Activated CD4-positive, alpha-beta memory T cell treated with anti-CD3 and anti-CD28 coated beads for 36 hours (primary cell): ENCODE measurements at regions not wholly inside any gene's neighbourhood (a gene's known extent, or its start where the extent isn't known, plus 50 kb on each side); places are given as distances from the start of the nearest gene placed in this dataset.

Experiments used
- CTCF ChIA-PET: fragments of 350-600 bp; sonication (Branson Sonifier 250); formaldehyde crosslinking; loops from one replicate; lab custom pipeline; 2021; ENCODE audit warnings: antibody characterized with exemption, inconsistent platforms; lab: Charles Lee
- POLR2A ChIA-PET: fragments of 350-600 bp; sonication (Branson Sonifier 250); formaldehyde crosslinking; loops from one replicate; lab custom pipeline; 2021; ENCODE audit warnings: antibody characterized with exemption; lab: Charles Lee
- DNase-seq: peaks from one replicate; pipeline ENCODE4 v3.0.0-alpha.2; 2020
- H3K27ac Mint-ChIP-seq: one replicate; pipeline ENCODE4 v1.8.0; 2021; ENCODE audit warnings: mixed read lengths
- H3K27me3 Mint-ChIP-seq: one replicate; pipeline ENCODE4 v1.8.0; 2021; ENCODE audit warnings: mixed read lengths
- H3K36me3 Mint-ChIP-seq: one replicate; pipeline ENCODE4 v1.8.0; 2021; ENCODE audit warnings: mixed read lengths
- H3K4me1 Mint-ChIP-seq: one replicate; pipeline ENCODE4 v1.8.0; 2021; ENCODE audit warnings: low read depth, mixed read lengths
- H3K4me3 Mint-ChIP-seq: one replicate; pipeline ENCODE4 v1.8.0; 2021; ENCODE audit warnings: mild to moderate bottlenecking, mixed read lengths
- H3K9me3 Mint-ChIP-seq: one replicate; pipeline ENCODE4 v1.8.0; 2021; ENCODE audit warnings: mixed read lengths
- intact Hi-C: fragments of 100-400 bp; cut with micrococcal nuclease; formaldehyde crosslinking; loops from one replicate; pipeline ENCODE4 v1.15.1; 2023

GRCh38 chr5:38650540-38650939 lies 94.1 kb upstream of the LIFR start:
- H3K27me3 Mint-ChIP-seq, result peaks cover 11% of the 10 kb centered on the region
- H3K36me3 Mint-ChIP-seq, result no peaks in the 10 kb centered on the region
- H3K4me1 Mint-ChIP-seq, result peaks cover 9% of the 10 kb centered on the region
- peak overlapping the region; percentile 39 for H3K4me3 Mint-ChIP-seq
- H3K27ac Mint-ChIP-seq, result no peak overlapping the region
- no peaks in the 10 kb centered on the region for H3K9me3 Mint-ChIP-seq
- POLR2A ChIA-PET, result no interaction called here
- intact Hi-C loops, result no loop called here
- DNase-seq, result no peak
- CTCF ChIA-PET, result no interaction called here

GRCh38 chr5:38650946-38651345 lies 94.5 kb upstream of the LIFR start:
- Mint-ChIP-seq H3K27me3 (peaks cover 14% of the 10 kb centered on the region), H3K36me3 (no peaks in the 10 kb centered on the region), H3K9me3 (no peaks in the 10 kb centered on the region), H3K4me3 (peak overlapping the region; percentile 39), H3K4me1 (peaks cover 9% of the 10 kb centered on the region), H3K27ac (no peak overlapping the region)
- DNase-seq, result no peak
- intact Hi-C loops, result no loop called here
- ChIA-PET CTCF (interaction anchor here (1.7 kb wide), 1 partner anchor 209 kb away, joined by 5 read pairs; no protein-coding TSS in a partner anchor), POLR2A (no interaction called here)

GRCh38 chr5:38651806-38652205 lies 95.4 kb upstream of the LIFR start:
- intact Hi-C loops, result no loop called here
- no peak overlapping the region for H3K27ac Mint-ChIP-seq

GRCh38 chr5:38653389-38653788 lies 96.9 kb upstream of the LIFR start:
- H3K9me3 Mint-ChIP-seq, result no peaks in the 10 kb centered on the region
- POLR2A ChIA-PET, result no interaction called here
- H3K4me1 Mint-ChIP-seq, result peaks cover 9% of the 10 kb centered on the region
- intact Hi-C loops, result no loop called here
- H3K27me3 Mint-ChIP-seq, result peaks cover 18% of the 10 kb centered on the region
- no peak for DNase-seq
- H3K27ac Mint-ChIP-seq, result no peak overlapping the region
- CTCF ChIA-PET, result no interaction called here
- no peaks in the 10 kb centered on the region for H3K36me3 Mint-ChIP-seq
- no peak overlapping the region for H3K4me3 Mint-ChIP-seq

More at GRCh38 chr5:38651806-38652205, 95.4 kb upstream of the LIFR start:
- no peak for DNase-seq
- no peaks in the 10 kb centered on the region for H3K9me3 Mint-ChIP-seq
- ChIA-PET POLR2A (no interaction called here), CTCF (interaction anchor here (1.7 kb wide), 1 partner anchor 210 kb away, joined by 5 read pairs; no protein-coding TSS in a partner anchor)
- peaks cover 9% of the 10 kb centered on the region for H3K4me1 Mint-ChIP-seq
- H3K36me3 Mint-ChIP-seq, result no peaks in the 10 kb centered on the region
- H3K4me3 Mint-ChIP-seq, result no peak overlapping the region
- peaks cover 15% of the 10 kb centered on the region for H3K27me3 Mint-ChIP-seq

GRCh38 chr5:38655691-38656090 lies 99.2 kb upstream of the LIFR start:
- Mint-ChIP-seq H3K27ac (no peak overlapping the region), H3K4me1 (peaks cover 2% of the 10 kb centered on the region), H3K4me3 (no peak overlapping the region), H3K36me3 (no peaks in the 10 kb centered on the region), H3K27me3 (peaks cover 15% of the 10 kb centered on the region), H3K9me3 (no peaks in the 10 kb centered on the region)
- ChIA-PET CTCF (no interaction called here), POLR2A (no interaction called here)
- DNase-seq, result no peak
- intact Hi-C loops, result no loop called here

GRCh38 chr5:38656568-38656967 lies 100.1 kb upstream of the LIFR start:
- CTCF ChIA-PET, result no interaction called here
- Mint-ChIP-seq H3K36me3 (no peaks in the 10 kb centered on the region), H3K9me3 (no peaks in the 10 kb centered on the region), H3K4me1 (no peaks in the 10 kb centered on the region), H3K4me3 (no peak overlapping the region), H3K27me3 (peaks cover 13% of the 10 kb centered on the region), H3K27ac (no peak overlapping the region)
- POLR2A ChIA-PET, result no interaction called here
- intact Hi-C loops, result no loop called here
- no peak for DNase-seq

GRCh38 chr5:38657020-38657419 lies 100.6 kb upstream of the LIFR start:
- intact Hi-C loops, result no loop called here
- ChIA-PET POLR2A (no interaction called here), CTCF (interaction anchor here (1.2 kb wide), 1 partner anchor 215 kb away, joined by 4 read pairs; no protein-coding TSS in a partner anchor)

GRCh38 chr5:38660194-38660668 lies 103.8 kb upstream of the LIFR start:
- Mint-ChIP-seq H3K27me3 (peaks cover 17% of the 10 kb centered on the region), H3K4me1 (no peaks in the 10 kb centered on the region), H3K9me3 (no peaks in the 10 kb centered on the region), H3K36me3 (no peaks in the 10 kb centered on the region), H3K27ac (no peak overlapping the region), H3K4me3 (no peak overlapping the region)
- CTCF ChIA-PET, result interaction anchor here (2.1 kb wide), 1 partner anchor 218 kb away, joined by 8 read pairs; no protein-coding TSS in a partner anchor
- POLR2A ChIA-PET, result no interaction called here
- intact Hi-C loops, result no loop called here
- DNase-seq, result no peak

More at GRCh38 chr5:38657020-38657419, 100.6 kb upstream of the LIFR start:
- H3K4me1 Mint-ChIP-seq, result no peaks in the 10 kb centered on the region
- H3K9me3 Mint-ChIP-seq, result no peaks in the 10 kb centered on the region
- H3K36me3 Mint-ChIP-seq, result no peaks in the 10 kb centered on the region
- no peak overlapping the region for H3K27ac Mint-ChIP-seq
- peaks cover 15% of the 10 kb centered on the region for H3K27me3 Mint-ChIP-seq
- no peak for DNase-seq
- no peak overlapping the region for H3K4me3 Mint-ChIP-seq

- Mint-ChIP-seq H3K4me3 (no peak overlapping the region), H3K36me3 (no peaks in the 10 kb centered on the region), H3K27me3 (peaks cover 20% of the 10 kb centered on the region), H3K4me1 (no peaks in the 10 kb centered on the region), H3K9me3 (no peaks in the 10 kb centered on the region), H3K27ac (no peak overlapping the region)
- intact Hi-C loops, result no loop called here
- no peak for DNase-seq
- CTCF ChIA-PET, result interaction anchor here (1.0 kb wide), 1 partner anchor 221 kb away, joined by 5 read pairs; no protein-coding TSS in a partner anchor
- POLR2A ChIA-PET, result no interaction called here
Measured at GRCh38 chr5:38662090-38662489, 105.6 kb upstream of the LIFR start.

- Mint-ChIP-seq H3K36me3 (no peaks in the 10 kb centered on the region), H3K4me1 (no peaks in the 10 kb centered on the region), H3K4me3 (no peak overlapping the region), H3K9me3 (no peaks in the 10 kb centered on the region), H3K27me3 (peaks cover 17% of the 10 kb centered on the region), H3K27ac (no peak overlapping the region)
- intact Hi-C loops, result no loop called here
- CTCF ChIA-PET, result interaction anchor here (1.0 kb wide), 1 partner anchor 222 kb away, joined by 5 read pairs; no protein-coding TSS in a partner anchor
- no peak for DNase-seq
- POLR2A ChIA-PET, result no interaction called here
Measured at GRCh38 chr5:38663249-38663648, 106.8 kb upstream of the LIFR start.

- DNase-seq, result no peak
Measured at GRCh38 chr5:38666668-38667498, 110.4 kb upstream of the LIFR start.

GRCh38 chr5:38667499-38667776 lies 111.0 kb upstream of the LIFR start:
- no peak for DNase-seq
- POLR2A ChIA-PET, result no interaction called here
- Mint-ChIP-seq H3K9me3 (no peaks in the 10 kb centered on the region), H3K27ac (no peak overlapping the region), H3K4me3 (no peak overlapping the region), H3K27me3 (peaks cover 13% of the 10 kb centered on the region), H3K36me3 (no peaks in the 10 kb centered on the region), H3K4me1 (no peaks in the 10 kb centered on the region)
- intact Hi-C loops, result loop anchor here (1.0 kb wide), 1 partner anchor 226 kb away; no protein-coding TSS in a partner anchor
- CTCF ChIA-PET, result interaction anchor here (1.0 to 2.3 kb wide), 2 partner anchors 226 to 247 kb away, joined by 4 to 16 read pairs; no protein-coding TSS in a partner anchor

More at GRCh38 chr5:38666668-38667498, 110.4 kb upstream of the LIFR start:
- no peak overlapping the region for H3K4me3 Mint-ChIP-seq
- no peaks in the 10 kb centered on the region for H3K9me3 Mint-ChIP-seq
- ChIA-PET CTCF (interaction anchor here (1.0 to 2.3 kb wide), 3 partner anchors 225 to 246 kb away, joined by 4 to 16 read pairs (median 7); no protein-coding TSS in a partner anchor), POLR2A (no interaction called here)
- H3K36me3 Mint-ChIP-seq, result no peaks in the 10 kb centered on the region
- peaks cover 17% of the 10 kb centered on the region for H3K27me3 Mint-ChIP-seq
- H3K27ac Mint-ChIP-seq, result no peak overlapping the region
- intact Hi-C loops, result loop anchor here (1.0 kb wide), 1 partner anchor 226 kb away; no protein-coding TSS in a partner anchor
- no peaks in the 10 kb centered on the region for H3K4me1 Mint-ChIP-seq
